Stimulated activated CD8-positive, alpha-beta memory T cell treated with anti-CD3 and anti-CD28 coated beads, Interleukin-7, amount 100 ng/mL, for 4 hours (primary cell): ENCODE measurements at regions not wholly inside any gene's neighbourhood (a gene's known extent, or its start where the extent isn't known, plus 50 kb on each side); places are given as distances from the start of the nearest gene placed in this dataset.
"Not testable (repeated sequence)": the region's sequence is repeated elsewhere in the genome, so short reads cannot be mapped to it uniquely, and the experiment has no call there.

Experiments used
- DNase-seq, 2 donors: peaks; one replicate each; pipeline ENCODE4 v3.0.0-alpha.2; 2020; ENCODE audit warnings: low read depth in 2 of 2

- DNase-seq: no peak
Observed at GRCh38 chr7:17090751-17091150, 207.7 kb upstream of the AHR start.

GRCh38 chr7:17093461-17093860 lies 205.0 kb upstream of the AHR start:
- DNase-seq: no peak

- DNase-seq: no peak
Observed at GRCh38 chr7:17094963-17095574, 203.4 kb upstream of the AHR start.

GRCh38 chr7:17095931-17096330 lies 202.5 kb upstream of the AHR start:
- no peak for DNase-seq

GRCh38 chr7:17097668-17098297 lies 200.7 kb upstream of the AHR start:
- no peak for DNase-seq

- no peak for DNase-seq
Observed at GRCh38 chr7:17098515-17098914, 199.9 kb upstream of the AHR start.

GRCh38 chr7:17099083-17099973 lies 199.1 kb upstream of the AHR start:
- DNase-seq: no peak

GRCh38 chr7:17099974-17100509 lies 198.4 kb upstream of the AHR start:
- DNase-seq: not testable (repeated sequence)

GRCh38 chr7:17101207-17101696 lies 197.2 kb upstream of the AHR start:
- DNase-seq: no peak

- no peak for DNase-seq
Observed at GRCh38 chr7:17103170-17103569, 195.3 kb upstream of the AHR start.

GRCh38 chr7:17103984-17104383 lies 194.5 kb upstream of the AHR start:
- DNase-seq: no peak

- DNase-seq: no peak
Observed at GRCh38 chr7:17104419-17104818, 194.0 kb upstream of the AHR start.

GRCh38 chr7:17105701-17106100 lies 192.8 kb upstream of the AHR start:
- DNase-seq: no peak

GRCh38 chr7:17108049-17108584 lies 190.3 kb upstream of the AHR start:
- no peak for DNase-seq

- DNase-seq: no peak
Observed at GRCh38 chr7:17109020-17109419, 189.4 kb upstream of the AHR start.

- DNase-seq: not testable (repeated sequence)
Observed at GRCh38 chr7:17113770-17114169, 184.7 kb upstream of the AHR start.

GRCh38 chr7:17118412-17118811 lies 180.0 kb upstream of the AHR start:
- no peak for DNase-seq

GRCh38 chr7:17120756-17121155 lies 177.7 kb upstream of the AHR start:
- no peak for DNase-seq

GRCh38 chr7:17121671-17122070 lies 176.8 kb upstream of the AHR start:
- no peak for DNase-seq

- no peak for DNase-seq
Observed at GRCh38 chr7:17123020-17123419, 175.4 kb upstream of the AHR start.

GRCh38 chr7:17126413-17127268 lies 171.8 kb upstream of the AHR start:
- no peak for DNase-seq
